SU-DHL-6 (cell line): ENCODE measurements at regions not wholly inside any gene's neighbourhood (a gene's known extent, or its start where the extent isn't known, plus 50 kb on each side); places are given as distances from the start of the nearest gene placed in this dataset.

Source experiments
- CTCF ChIP-seq: fragments of 200-600 bp; sonication (generic); IDR thresholded peaks from one replicate; pipeline ENCODE4 v1.5.1; 2017; ENCODE audit warnings: antibody characterized with exemption, mild to moderate bottlenecking, low read length, moderate library complexity; ENCODE audit not compliant: insufficient read depth, poor library complexity, severe bottlenecking
- EZH2phosphoT487 ChIP-seq: fragments of 200-600 bp; sonication (generic), shearing (Covaris generic); conservative IDR thresholded peaks from 2 replicates; pipeline ENCODE4 v1.6.1; 2018; ENCODE audit warnings: mild to moderate bottlenecking, antibody characterized with exemption, low read length, moderate library complexity, mixed read lengths

- TF ChIP-seq CTCF, result no peak
- TF ChIP-seq EZH2phosphoT487, result no peak
These were observed 124.0 kb downstream of the SPTSSA start for GRCh38 chr14:34338056-34338455.
